Mucosa of rectum (tissue), 2 donors: ENCODE measurements at regions not wholly inside any gene's neighbourhood (a gene's known extent, or its start where the extent isn't known, plus 50 kb on each side); places are given as distances from the start of the nearest gene placed in this dataset.

Experiments
- H3K27ac ChIP-seq, 2 donors: one replicate each; pipeline ENCODE4 v1.7.0; 2013; ENCODE audit warnings: inconsistent platforms in 2 of 2, low read depth in 2 of 2, low read length in 2 of 2
- H3K27me3 ChIP-seq, 2 donors: one replicate each; pipeline ENCODE4 v1.7.0; 2013; ENCODE audit warnings: low read length in 2 of 2; ENCODE audit not compliant: control insufficient read depth in 2 of 2, insufficient read depth in 2 of 2
- H3K36me3 ChIP-seq, 2 donors: one replicate each; pipeline ENCODE4 v1.7.0; 2013; ENCODE audit warnings: low read length in 2 of 2; ENCODE audit not compliant: control insufficient read depth in 2 of 2, insufficient read depth in 2 of 2
- H3K4me1 ChIP-seq, 2 donors: one replicate each; pipeline ENCODE4 v1.7.0; 2013; ENCODE audit warnings: low read length in 2 of 2, mild to moderate bottlenecking in 1 of 2; ENCODE audit not compliant: control insufficient read depth in 2 of 2, insufficient read depth in 2 of 2
- H3K4me3 ChIP-seq, 2 donors: one replicate each; pipeline ENCODE4 v1.7.0; 2013; ENCODE audit warnings: low read length in 2 of 2
- H3K9ac ChIP-seq, 2 donors: one replicate each; pipeline ENCODE4 v1.7.0; 2013; ENCODE audit warnings: low read length in 2 of 2, low read depth in 1 of 2, mild to moderate bottlenecking in 1 of 2
- H3K9me3 ChIP-seq, 2 donors: one replicate each; pipeline ENCODE4 v1.7.0; 2013; ENCODE audit warnings: low read length in 2 of 2; ENCODE audit not compliant: control insufficient read depth in 2 of 2
- donor health status: healthy.
- donor health status: Normal muscosa, but diverticular disease.

GRCh38 chr11:121958323-121958970 is 157.6 kb downstream of the BLID start:
- Histone ChIP-seq H3K9me3 (no peaks in the 10 kb centered on the region), H3K9ac (no peak overlapping the region), H3K4me3 (no peak overlapping the region), H3K27ac (no peak overlapping the region), H3K36me3 (no peaks in the 10 kb centered on the region), H3K27me3 (no peaks in the 10 kb centered on the region), H3K4me1 (no peaks in the 10 kb centered on the region)

DNA sequence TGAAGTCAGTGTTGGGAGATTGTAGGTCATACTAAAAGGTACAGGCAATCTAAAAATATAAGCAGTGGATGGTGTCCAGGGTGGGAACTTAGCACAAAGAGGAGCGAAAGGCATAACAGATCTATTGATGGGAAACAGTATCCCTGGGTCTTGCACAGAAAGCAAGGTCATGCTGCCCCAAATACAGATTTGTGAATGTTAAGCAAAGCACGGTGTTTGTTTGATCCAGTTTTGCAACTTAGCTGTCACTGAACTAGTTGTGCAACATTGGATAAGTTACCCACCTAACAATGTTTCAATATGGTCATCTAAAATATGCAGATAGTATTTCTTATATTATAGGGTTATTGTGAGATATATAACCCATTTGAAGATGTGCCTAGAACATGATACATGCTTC is 162.9 kb downstream of the BLID start:
- H3K27me3 ChIP-seq: no peaks in the 10 kb centered on the region
- H3K4me1 ChIP-seq: no peaks in the 10 kb centered on the region
- no peak overlapping the region for H3K4me3 ChIP-seq
- H3K36me3 ChIP-seq: no peaks in the 10 kb centered on the region
- no peak overlapping the region for H3K27ac ChIP-seq
- no peak overlapping the region for H3K9ac ChIP-seq
- no peaks in the 10 kb centered on the region for H3K9me3 ChIP-seq

DNA sequence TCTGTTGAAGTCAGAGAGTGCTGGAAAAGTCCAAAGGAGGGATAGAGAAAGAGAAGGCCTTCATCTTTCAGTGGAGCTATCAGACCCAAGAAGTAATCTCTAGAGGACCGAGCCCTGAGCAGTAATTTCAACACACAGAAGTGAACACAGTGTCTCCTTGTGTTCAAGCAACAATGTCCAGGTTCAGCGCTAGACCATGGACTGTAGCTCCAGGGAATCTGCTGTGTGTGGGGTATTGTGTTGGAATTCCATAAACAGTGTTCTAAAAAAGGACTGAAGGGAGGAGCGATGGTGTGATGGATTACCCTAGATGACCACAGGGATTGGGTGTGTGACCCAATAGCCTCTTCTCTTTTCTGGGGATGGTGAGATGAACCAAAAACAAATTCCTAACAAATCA is 165.9 kb downstream of the BLID start:
- Histone ChIP-seq H3K4me3 (no peak overlapping the region), H3K9me3 (no peaks in the 10 kb centered on the region), H3K36me3 (no peaks in the 10 kb centered on the region), H3K9ac (no peak overlapping the region), H3K27me3 (no peaks in the 10 kb centered on the region), H3K27ac (no peak overlapping the region), H3K4me1 (no peaks in the 10 kb centered on the region)

- Histone ChIP-seq H3K4me3 (no peak overlapping the region), H3K9ac (no peak overlapping the region), H3K36me3 (no peaks in the 10 kb centered on the region), H3K9me3 (no peaks in the 10 kb centered on the region), H3K4me1 (no peaks in the 10 kb centered on the region), H3K27ac (no peak overlapping the region), H3K27me3 (no peaks in the 10 kb centered on the region)
These were observed 169.5 kb downstream of the BLID start for GRCh38 chr11:121946514-121946913.

DNA sequence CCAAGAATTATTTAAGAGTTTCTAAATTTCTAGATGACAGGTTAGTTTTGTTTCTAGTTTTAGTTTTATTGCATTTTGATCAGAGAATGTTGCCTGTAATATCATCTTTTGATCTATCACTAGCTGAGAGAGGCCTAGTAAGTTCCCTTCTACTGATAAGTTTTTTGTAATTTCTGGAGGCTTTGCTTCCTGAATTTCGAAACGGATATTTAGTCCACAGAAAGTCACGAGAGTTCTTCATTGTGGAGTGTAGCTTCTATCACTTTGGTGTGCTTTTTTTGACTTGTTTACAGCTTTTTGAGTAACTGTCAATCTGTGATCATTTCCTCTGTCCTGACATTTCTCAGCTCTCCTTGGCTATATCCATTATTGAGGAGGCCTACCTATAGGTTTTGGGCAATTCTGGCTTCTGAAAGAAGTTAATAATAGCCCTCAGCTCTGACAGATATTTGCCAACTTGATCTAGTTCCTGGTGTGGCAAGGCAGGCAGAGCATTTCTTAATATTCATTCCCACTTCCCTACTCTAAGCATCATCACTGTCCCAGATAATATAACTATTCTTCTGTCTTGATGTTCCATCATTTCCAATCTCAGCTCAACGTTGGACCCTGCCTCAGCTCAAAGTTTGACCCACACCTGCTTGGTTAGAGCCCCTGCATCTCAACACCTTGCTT is 171.3 kb downstream of the BLID start:
- Histone ChIP-seq H3K9ac (no peak overlapping the region), H3K36me3 (no peaks in the 10 kb centered on the region)

DNA sequence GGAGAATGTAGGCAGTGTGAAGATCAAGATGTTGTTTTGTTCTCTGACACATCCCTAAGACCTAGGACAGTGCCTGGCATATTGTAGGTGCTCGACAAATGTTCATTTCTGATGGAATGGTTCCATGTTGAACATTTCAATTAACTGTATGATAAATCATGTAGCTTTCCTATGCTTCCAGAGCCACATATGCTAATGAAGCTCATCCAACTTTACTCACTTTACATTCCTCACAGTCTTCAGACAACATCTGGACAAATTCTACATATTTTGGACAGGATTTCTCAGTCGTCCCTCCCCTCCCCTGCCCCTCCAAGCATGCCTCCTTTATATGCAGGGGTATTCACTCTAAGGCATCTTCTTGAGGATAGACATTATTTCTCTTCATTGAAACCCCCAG is 177.9 kb downstream of the BLID start:
- H3K9ac ChIP-seq: no peak overlapping the region
- no peaks in the 10 kb centered on the region for H3K4me1 ChIP-seq
- no peaks in the 10 kb centered on the region for H3K9me3 ChIP-seq
- H3K27me3 ChIP-seq: no peaks in the 10 kb centered on the region
- no peaks in the 10 kb centered on the region for H3K36me3 ChIP-seq
- no peak overlapping the region for H3K27ac ChIP-seq
- no peak overlapping the region for H3K4me3 ChIP-seq

More for the DNA sequence above, 171.3 kb downstream of the BLID start:
- Histone ChIP-seq H3K27me3 (no peaks in the 10 kb centered on the region), H3K9me3 (no peaks in the 10 kb centered on the region), H3K4me1 (no peaks in the 10 kb centered on the region), H3K4me3 (no peak overlapping the region), H3K27ac (no peak overlapping the region)

GRCh38 chr11:121936781-121937447 is 179.1 kb downstream of the BLID start:
- Histone ChIP-seq H3K36me3 (no peaks in the 10 kb centered on the region), H3K27me3 (no peaks in the 10 kb centered on the region), H3K9me3 (no peaks in the 10 kb centered on the region), H3K4me3 (no peak overlapping the region), H3K27ac (no peak overlapping the region), H3K9ac (no peak overlapping the region), H3K4me1 (no peaks in the 10 kb centered on the region)

GRCh38 chr11:121936370-121936769 is 179.6 kb downstream of the BLID start:
- Histone ChIP-seq H3K9ac (no peak overlapping the region), H3K9me3 (no peaks in the 10 kb centered on the region), H3K27ac (no peak overlapping the region), H3K27me3 (no peaks in the 10 kb centered on the region), H3K36me3 (no peaks in the 10 kb centered on the region), H3K4me3 (no peak overlapping the region), H3K4me1 (no peaks in the 10 kb centered on the region)

- Histone ChIP-seq H3K9me3 (no peaks in the 10 kb centered on the region), H3K9ac (no peak overlapping the region), H3K27me3 (no peaks in the 10 kb centered on the region), H3K36me3 (no peaks in the 10 kb centered on the region), H3K4me3 (no peak overlapping the region), H3K4me1 (no peaks in the 10 kb centered on the region), H3K27ac (no peak overlapping the region)
These were observed 182.3 kb downstream of the BLID start for GRCh38 chr11:121933694-121934093.

- no peak overlapping the region for H3K9ac ChIP-seq
- H3K36me3 ChIP-seq: no peaks in the 10 kb centered on the region
- no peaks in the 10 kb centered on the region for H3K4me1 ChIP-seq
- H3K27ac ChIP-seq: no peak overlapping the region
- no peaks in the 10 kb centered on the region for H3K9me3 ChIP-seq
- no peak overlapping the region for H3K4me3 ChIP-seq
- no peaks in the 10 kb centered on the region for H3K27me3 ChIP-seq
These were observed 182.7 kb downstream of the BLID start for GRCh38 chr11:121933294-121933693.
